ENCODE measurements at regions not wholly inside any gene's neighbourhood (a gene's known extent, or its start where the extent isn't known, plus 50 kb on each side); places are given as distances from the start of the nearest gene placed in this dataset.

GRCh38 chr13:87295636-87296035, 375.5 kb upstream of the SLITRK5 start:
- TF ChIP-seq POLR2AphosphoS5 (IDR thresholded peaks at IDR 0.05; ENCODE audit: low read depth, low read length) (no peak), KAT7 (CRISPR knock-in tag; IDR thresholded peaks at IDR 0.05; ENCODE audit: borderline replicate concordance) (no peak), SNAPC5 (CRISPR knock-in tag; IDR thresholded peaks at IDR 0.05; ENCODE audit: borderline replicate concordance) (no peak), EZH2 (conservative IDR thresholded peaks at IDR 0.05; ENCODE audit: low read depth, low read length) (no peak)
- TF ChIP-seq, protein P1, sequence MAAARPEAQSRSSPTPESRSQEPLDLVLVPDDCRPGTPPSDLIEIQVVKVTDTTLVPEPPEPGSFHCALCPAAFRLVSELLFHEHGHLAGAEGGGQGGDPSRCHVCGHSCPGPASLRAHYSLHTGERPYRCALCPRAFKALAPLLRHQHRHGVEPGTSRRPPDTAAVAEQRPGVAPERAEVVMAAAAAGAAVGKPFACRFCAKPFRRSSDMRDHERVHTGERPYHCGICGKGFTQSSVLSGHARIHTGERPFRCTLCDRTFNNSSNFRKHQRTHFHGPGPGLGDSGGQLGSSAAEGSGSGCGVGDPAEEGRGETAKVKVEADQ (CRISPR knock-in tag; IDR thresholded peaks at IDR 0.05; ENCODE audit: borderline replicate concordance), result no peak

All from HepG2 (cell line).